ENCODE measurements at regions not wholly inside any gene's neighbourhood (a gene's known extent, or its start where the extent isn't known, plus 50 kb on each side); places are given as distances from the start of the nearest gene placed in this dataset.

GRCh38 chr20:12395353-12395752 is 477.7 kb downstream of the BTBD3 start:
- no peak for DNase-seq

- no peak for DNase-seq
Observed at GRCh38 chr20:12395760-12396159, 478.1 kb downstream of the BTBD3 start.

GRCh38 chr20:12399110-12399836 is 481.6 kb downstream of the BTBD3 start:
- DNase-seq: no peak

GRCh38 chr20:12404941-12405340 is 487.2 kb downstream of the BTBD3 start:
- no peak for DNase-seq

- no peak for DNase-seq
Observed at GRCh38 chr20:12406978-12407377, 489.3 kb downstream of the BTBD3 start.

GRCh38 chr20:12409501-12409900 is 491.8 kb downstream of the BTBD3 start:
- no peak for DNase-seq

- no peak for DNase-seq
Observed at GRCh38 chr20:12410783-12411182, 493.1 kb downstream of the BTBD3 start.

GRCh38 chr20:12411246-12411940 is 493.7 kb downstream of the BTBD3 start:
- no peak for DNase-seq

- no peak for DNase-seq
Observed at GRCh38 chr20:12413116-12413515, 495.4 kb downstream of the BTBD3 start.

- DNase-seq: no peak
Observed at GRCh38 chr20:12414446-12415274, 497.0 kb downstream of the BTBD3 start.

GRCh38 chr20:12416281-12416680 is 498.6 kb downstream of the BTBD3 start:
- no peak for DNase-seq

GRCh38 chr20:12433724-12434123 is 516.0 kb downstream of the BTBD3 start:
- DNase-seq: no peak

GRCh38 chr20:12434672-12435071 is 517.0 kb downstream of the BTBD3 start:
- DNase-seq: no peak

GRCh38 chr20:12435268-12435667 is 517.6 kb downstream of the BTBD3 start:
- DNase-seq: no peak

GRCh38 chr20:12453711-12454110 is 536.0 kb downstream of the BTBD3 start:
- no peak for DNase-seq

GRCh38 chr20:12455148-12455547 is 537.5 kb downstream of the BTBD3 start:
- no peak for DNase-seq

- DNase-seq: no peak
Observed at GRCh38 chr20:12458241-12458640, 540.5 kb downstream of the BTBD3 start.

- no peak for DNase-seq
Observed at GRCh38 chr20:12464036-12464435, 544.7 kb upstream of the SPTLC3 start.

- no peak for DNase-seq
Observed at GRCh38 chr20:12466915-12467314, 541.9 kb upstream of the SPTLC3 start.

- DNase-seq: no peak
Observed at GRCh38 chr20:12467758-12468157, 541.0 kb upstream of the SPTLC3 start.

GRCh38 chr20:12482661-12483060 is 526.1 kb upstream of the SPTLC3 start:
- no peak for DNase-seq

GRCh38 chr20:12502443-12502842 is 506.3 kb upstream of the SPTLC3 start:
- no peak for DNase-seq

- DNase-seq: no peak
Observed at GRCh38 chr20:12504779-12505178, 504.0 kb upstream of the SPTLC3 start.

GRCh38 chr20:12511499-12511898 is 497.3 kb upstream of the SPTLC3 start:
- DNase-seq: no peak
